H1 (cell line): ENCODE measurements at regions not wholly inside any gene's neighbourhood (a gene's known extent, or its start where the extent isn't known, plus 50 kb on each side); places are given as distances from the start of the nearest gene placed in this dataset.

Experiments used
- CTCF ChIA-PET: fragments of 300-600 bp; sonication (Branson Sonifier 250); formaldehyde crosslinking; loops from one replicate; lab custom pipeline; 2021; ENCODE audit not compliant: partially characterized antibody; lab: Charles Lee
- POLR2A ChIA-PET: fragments of 300-600 bp; sonication (Branson Sonifier 250); formaldehyde crosslinking; loops from one replicate; lab custom pipeline; 2021; ENCODE audit warnings: inconsistent platforms; ENCODE audit not compliant: partially characterized antibody; lab: Charles Lee
- DNase-seq, 2 experiments: peaks; one replicate each; pipeline versions ENCODE4 v3.0.0 to v3.0.0-alpha.2; 2010 to 2022; ENCODE audit warnings: low spot score in 2 of 2, low read depth in 1 of 2, mixed read lengths in 1 of 2
- FAIRE-seq: peaks from 2 replicates; lab custom pipeline; 2011; peaks lifted over from hg19 to GRCh38; lab: Jason Lieb, UNC
- H2AFZ ChIP-seq: 2 replicates; pipeline ENCODE4 v1.8.1; 2012; ENCODE audit warnings: low read length, inconsistent platforms
- H2AK5ac ChIP-seq: 2 replicates; pipeline ENCODE4 v1.6.1; 2013; ENCODE audit warnings: low read depth, low read length
- H2BK120ac ChIP-seq: replicated peaks from 2 replicates; pipeline ENCODE3; 2013; ENCODE audit warnings: low read depth, low read length, inconsistent platforms
- H2BK12ac ChIP-seq: 2 replicates; pipeline ENCODE4 v1.6.1; 2013; ENCODE audit warnings: low read depth, low read length
- H2BK15ac ChIP-seq: 2 replicates; pipeline ENCODE4 v1.6.1; 2013; ENCODE audit warnings: low read length
- H2BK20ac ChIP-seq: 2 replicates; pipeline ENCODE4 v1.6.1; 2013; ENCODE audit warnings: low read length
- H2BK5ac ChIP-seq: 2 replicates; pipeline ENCODE4 v1.6.1; 2013; ENCODE audit warnings: low read depth, low read length
- H3K14ac ChIP-seq: 2 replicates; pipeline ENCODE4 v1.6.1; 2013; ENCODE audit warnings: inconsistent platforms; ENCODE audit not compliant: insufficient read length
- H3K18ac ChIP-seq: 2 replicates; pipeline ENCODE4 v1.6.1; 2013; ENCODE audit warnings: low read length; ENCODE audit errors: extremely low read depth
- H3K23ac ChIP-seq: 2 replicates; pipeline ENCODE4 v1.6.1; 2013; ENCODE audit warnings: inconsistent platforms; ENCODE audit not compliant: insufficient read length
- H3K23me2 ChIP-seq: 2 replicates; pipeline ENCODE4 v1.6.1; 2013; ENCODE audit warnings: low read depth, low read length
- H3K27ac ChIP-seq: 2 replicates; pipeline ENCODE4 v1.6.1; 2011; ENCODE audit warnings: low read depth, low read length, inconsistent platforms
- H3K27me3 ChIP-seq, 4 experiments: replicated peaks in 1 of 4; 1 replicate in 1 of 4; 2 replicates in 3 of 4; pipeline versions ENCODE4 v1.6.1 to v1.8.1; 2011 to 2013; ENCODE audit warnings: low read length in 3 of 4, mild to moderate bottlenecking in 3 of 4, inconsistent platforms in 2 of 4, mixed read lengths in 2 of 4, moderate library complexity in 1 of 4; ENCODE audit not compliant: control insufficient read depth in 3 of 4, insufficient read depth in 3 of 4; ENCODE audit errors: extremely low read depth in 1 of 4
- H3K36me3 ChIP-seq, 4 experiments: 2 replicates each; pipeline versions ENCODE4 v1.6.1 to v1.8.1; 2011 to 2013; ENCODE audit warnings: mild to moderate bottlenecking in 4 of 4, low read length in 3 of 4, moderate library complexity in 2 of 4, control low read depth in 1 of 4, inconsistent platforms in 1 of 4; ENCODE audit not compliant: insufficient read depth in 4 of 4, control insufficient read depth in 2 of 4
- H3K4ac ChIP-seq: replicated peaks from 2 replicates; pipeline ENCODE3; 2013; ENCODE audit warnings: low read length, low read depth, mixed read lengths, inconsistent platforms; ENCODE audit not compliant: insufficient read length
- H3K4me1 ChIP-seq, 4 experiments: replicated peaks in 1 of 4; 1 replicate in 1 of 4; 2 replicates in 3 of 4; pipeline versions ENCODE4 v1.6.1 to v1.8.1; 2011 to 2013; ENCODE audit warnings: low read length in 3 of 4, inconsistent platforms in 2 of 4, mixed read lengths in 1 of 4; ENCODE audit not compliant: insufficient read depth in 4 of 4, control insufficient read depth in 3 of 4
- H3K4me2 ChIP-seq, 2 experiments: 2 replicates each; pipeline versions ENCODE4 v1.6.1 to v1.8.1; 2011 to 2013; ENCODE audit warnings: low read depth in 2 of 2, low read length in 2 of 2, control low read depth in 1 of 2, inconsistent platforms in 1 of 2, mild to moderate bottlenecking in 1 of 2; ENCODE audit not compliant: insufficient read depth in 1 of 2
- H3K4me3 ChIP-seq, 4 experiments: fragments of 200-600, 300-600 bp in 1 of 4; sonication (generic), shearing (Covaris generic), sonication (Bioruptor Twin) in 1 of 4; 2 replicates each; pipeline versions ENCODE4 v1.5.1 to v1.8.1; 2011 to 2016; ENCODE audit warnings: low read length in 4 of 4, low read depth in 3 of 4, control low read depth in 2 of 4, inconsistent platforms in 2 of 4, mild to moderate bottlenecking in 2 of 4, mixed read lengths in 1 of 4, moderate library complexity in 1 of 4; ENCODE audit not compliant: insufficient read depth in 2 of 4; ENCODE audit errors: extremely low read depth in 1 of 4
- H3K56ac ChIP-seq: replicated peaks from 2 replicates; pipeline ENCODE3; 2013; ENCODE audit warnings: low read depth, mild to moderate bottlenecking, mixed read lengths, low read length, inconsistent platforms; ENCODE audit not compliant: insufficient read length
- H3K79me1 ChIP-seq: 2 replicates; pipeline ENCODE4 v1.6.1; 2013; ENCODE audit warnings: low read depth, low read length, control low read depth
- H3K79me2 ChIP-seq, 2 experiments: 2 replicates each; pipeline versions ENCODE4 v1.6.1 to v1.8.1; 2012 to 2013; ENCODE audit warnings: low read length in 2 of 2, mild to moderate bottlenecking in 2 of 2, inconsistent platforms in 1 of 2; ENCODE audit not compliant: insufficient read depth in 2 of 2, control insufficient read depth in 1 of 2
- H3K9ac ChIP-seq, 4 experiments: replicated peaks in 1 of 4; 1 replicate in 1 of 4; 2 replicates in 3 of 4; pipeline versions ENCODE4 v1.6.1 to v1.8.1; 2011 to 2013; ENCODE audit warnings: low read depth in 3 of 4, low read length in 3 of 4, control low read depth in 2 of 4, mild to moderate bottlenecking in 2 of 4, moderate library complexity in 2 of 4, inconsistent platforms in 1 of 4; ENCODE audit errors: extremely low read depth in 1 of 4
- H3K9me3 ChIP-seq, 2 experiments: 2 replicates each; pipeline versions ENCODE4 v1.6.1 to v1.8.1; 2012 to 2013; ENCODE audit warnings: mild to moderate bottlenecking in 2 of 2, moderate library complexity in 2 of 2, control low read depth in 1 of 2, inconsistent platforms in 1 of 2, low read depth in 1 of 2, low read length in 1 of 2, mixed read lengths in 1 of 2; ENCODE audit not compliant: insufficient read depth in 2 of 2
- H4K20me1 ChIP-seq, 2 experiments: replicated peaks in 1 of 2; 2 replicates each; pipeline versions ENCODE3 to v1.8.1; 2011 to 2013; ENCODE audit warnings: inconsistent platforms in 2 of 2, low read length in 2 of 2, mild to moderate bottlenecking in 1 of 2; ENCODE audit not compliant: insufficient read depth in 2 of 2, control insufficient read depth in 1 of 2
- H4K5ac ChIP-seq: 2 replicates; pipeline ENCODE4 v1.6.1; 2013; ENCODE audit warnings: low read length, low read depth, mixed read lengths, inconsistent platforms; ENCODE audit not compliant: insufficient read length
- H4K8ac ChIP-seq: 2 replicates; pipeline ENCODE4 v1.8.0; 2013; ENCODE audit warnings: mild to moderate bottlenecking, moderate library complexity, low read length, inconsistent platforms; ENCODE audit not compliant: insufficient read depth; ENCODE audit errors: extremely low read depth
- H4K91ac ChIP-seq: replicated peaks from 2 replicates; pipeline ENCODE3; 2013; ENCODE audit warnings: low read length, mixed read lengths, inconsistent platforms; ENCODE audit not compliant: insufficient read length
- BCL11A ChIP-seq, 2 experiments: IDR thresholded peaks; one replicate each; pipeline ENCODE4 v1.6.1; 2011; ENCODE audit warnings: low read depth in 2 of 2, low read length in 2 of 2, mild to moderate bottlenecking in 2 of 2
- CBX5 ChIP-seq: fragments of 300-800, 300-1000 bp; sonication (generic); IDR thresholded peaks from 2 replicates; pipeline ENCODE4 v1.7.1; 2016; ENCODE audit warnings: antibody characterized with exemption, low read length, low read depth
- CEBPB ChIP-seq: IDR thresholded peaks from 2 replicates; pipeline ENCODE4 v1.6.1; 2012; ENCODE audit warnings: low read depth, low read length
- CHD2 ChIP-seq: IDR thresholded peaks from 2 replicates; pipeline ENCODE4 v1.6.1; 2012; ENCODE audit warnings: low read length, improper control_type of control experiment
- GABPA ChIP-seq: IDR thresholded peaks from 2 replicates; pipeline ENCODE4 v1.6.1; 2011; ENCODE audit warnings: mild to moderate bottlenecking, low read length, moderate library complexity, borderline replicate concordance; ENCODE audit not compliant: insufficient read depth
- PHF8 ChIP-seq: fragments of 200-600 bp; sonication (generic); conservative IDR thresholded peaks from 2 replicates; pipeline ENCODE4 v1.7.1; 2012; ENCODE audit warnings: low read depth, mild to moderate bottlenecking, inconsistent platforms, low read length, moderate library complexity
- ZNF274 ChIP-seq: IDR thresholded peaks from 2 replicates; pipeline ENCODE4 v1.7.0; 2012; ENCODE audit warnings: low read length, borderline replicate concordance; ENCODE audit errors: extremely low read depth
- WGBS, 2 experiments: shearing (Covaris generic) in 1 of 2; methylation state at CpG; one replicate each; pipeline versions ENCODE4 v1.1.6 to v1.1.7; 2013 to 2015; ENCODE audit warnings: low lambda C conversion rate in 2 of 2, mixed read lengths in 2 of 2, inconsistent platforms in 1 of 2, low coverage in 1 of 2, missing lambda C conversion rate in 1 of 2; ENCODE audit not compliant: insufficient replicate concordance in 2 of 2, insufficient coverage in 1 of 2, insufficient read length in 1 of 2; ENCODE audit errors: extremely low coverage in 1 of 2, missing lambda C conversion rate in 1 of 2; 5-methylcytosine and 5-hydroxymethylcytosine counted together

DNA sequence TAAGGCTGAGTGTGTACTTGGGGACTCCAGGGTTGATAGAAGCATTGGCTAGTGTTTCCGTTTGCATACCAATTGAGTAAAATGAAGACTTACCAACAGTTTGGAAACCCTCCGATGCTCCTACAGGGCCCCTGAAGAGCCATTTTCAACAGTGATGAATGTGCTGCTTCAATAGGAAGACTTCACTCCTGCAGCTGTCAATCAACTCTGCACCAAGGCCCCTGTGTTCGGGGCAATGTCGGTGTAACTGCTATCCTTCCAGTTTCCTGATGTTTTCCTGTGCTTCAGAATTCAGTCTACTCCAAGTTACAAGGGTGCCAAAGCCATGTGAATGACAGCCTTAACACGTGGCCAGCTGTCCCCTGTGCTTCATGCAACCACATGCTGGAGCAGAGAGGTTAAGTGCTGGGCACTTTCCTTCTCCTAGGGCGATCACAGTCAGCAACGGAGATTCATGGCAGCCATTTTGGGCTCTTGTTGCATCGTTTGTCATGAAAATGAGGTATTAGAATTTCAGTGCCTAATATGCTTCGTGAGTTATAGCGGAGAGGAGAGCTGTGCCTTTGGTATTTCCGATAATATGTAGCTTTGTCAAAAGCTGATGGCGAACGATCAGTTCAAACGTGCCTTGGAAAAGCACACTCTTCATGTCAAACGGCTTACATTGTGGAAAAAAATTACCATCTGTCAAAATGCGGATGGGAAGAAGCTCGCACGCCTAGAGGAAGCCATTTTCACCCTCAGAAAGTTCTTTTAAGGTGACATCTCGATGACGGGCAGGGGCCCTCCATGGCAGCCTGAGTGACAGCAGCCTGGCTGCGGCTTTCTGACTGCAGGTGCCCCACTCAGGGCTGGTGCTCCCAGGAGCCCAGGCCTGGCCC is 287.8 kb downstream of the ACTR3B start:
- no peak overlapping the region for H3K18ac ChIP-seq
- no peak overlapping the region for H3K4me2 ChIP-seq
- FAIRE-seq (no peak), DNase-seq (no peak)
- H4K91ac ChIP-seq, result no peak overlapping the region
- TF ChIP-seq GABPA, result no peak
- no peak for TF ChIP-seq PHF8
- no peak for TF ChIP-seq ZNF274
- no peak for TF ChIP-seq CHD2
- no peak for TF ChIP-seq CBX5
- no peak for TF ChIP-seq BCL11A (IDR thresholded peaks at IDR 0.05; ENCODE audit: low read depth in 2 of 2, low read length in 2 of 2)
- no peak for TF ChIP-seq CEBPB
- H2AFZ ChIP-seq, result no peak overlapping the region
- H3K9me3 ChIP-seq, result no peaks in the 10 kb centered on the region
- H3K36me3 ChIP-seq, result no peaks in the 10 kb centered on the region
- H2AK5ac ChIP-seq, result no peak overlapping the region
- no peak overlapping the region; the same call in 1 of the 2 replicates for H4K8ac ChIP-seq
- H2BK120ac ChIP-seq, result no peak overlapping the region
- H2BK5ac ChIP-seq, result no peak overlapping the region
- POLR2A ChIA-PET, result no interaction called here
- H3K23ac ChIP-seq, result no peak overlapping the region
- H2BK20ac ChIP-seq, result no peak overlapping the region
- H3K27me3 ChIP-seq, result no peaks in the 10 kb centered on the region
- no peak overlapping the region for H3K9ac ChIP-seq
- no peak overlapping the region for H3K27ac ChIP-seq
- no peak overlapping the region for H4K5ac ChIP-seq
- H3K14ac ChIP-seq, result no peak overlapping the region
- no peak overlapping the region for H2BK12ac ChIP-seq
- WGBS, 2 experiments, result 90% methylated on average over 21 of the region's 21 CpGs; no CpG with 5 or more reads in 1 of the 2 experiments
- H3K4ac ChIP-seq, result no peak overlapping the region
- H3K79me2 ChIP-seq, result no peaks in the 10 kb centered on the region
- no peaks in the 10 kb centered on the region for H3K79me1 ChIP-seq
- no peaks in the 10 kb centered on the region for H3K4me1 ChIP-seq
- no peaks in the 10 kb centered on the region for H4K20me1 ChIP-seq
- H3K56ac ChIP-seq, result no peak overlapping the region
- H3K23me2 ChIP-seq, result no peaks in the 10 kb centered on the region
- no peak overlapping the region for H3K4me3 ChIP-seq
- no peak overlapping the region for H2BK15ac ChIP-seq
- CTCF ChIA-PET, result no interaction called here
